Fibroblast of skin of left biceps (primary cell): ENCODE measurements at regions not wholly inside any gene's neighbourhood (a gene's known extent, or its start where the extent isn't known, plus 50 kb on each side); places are given as distances from the start of the nearest gene placed in this dataset.

Experiments
- DNase-seq, 2 experiments: peaks; one replicate each; pipeline ENCODE4 v3.0.0-alpha.2; 2013; ENCODE audit warnings: low read depth in 2 of 2

DNA sequence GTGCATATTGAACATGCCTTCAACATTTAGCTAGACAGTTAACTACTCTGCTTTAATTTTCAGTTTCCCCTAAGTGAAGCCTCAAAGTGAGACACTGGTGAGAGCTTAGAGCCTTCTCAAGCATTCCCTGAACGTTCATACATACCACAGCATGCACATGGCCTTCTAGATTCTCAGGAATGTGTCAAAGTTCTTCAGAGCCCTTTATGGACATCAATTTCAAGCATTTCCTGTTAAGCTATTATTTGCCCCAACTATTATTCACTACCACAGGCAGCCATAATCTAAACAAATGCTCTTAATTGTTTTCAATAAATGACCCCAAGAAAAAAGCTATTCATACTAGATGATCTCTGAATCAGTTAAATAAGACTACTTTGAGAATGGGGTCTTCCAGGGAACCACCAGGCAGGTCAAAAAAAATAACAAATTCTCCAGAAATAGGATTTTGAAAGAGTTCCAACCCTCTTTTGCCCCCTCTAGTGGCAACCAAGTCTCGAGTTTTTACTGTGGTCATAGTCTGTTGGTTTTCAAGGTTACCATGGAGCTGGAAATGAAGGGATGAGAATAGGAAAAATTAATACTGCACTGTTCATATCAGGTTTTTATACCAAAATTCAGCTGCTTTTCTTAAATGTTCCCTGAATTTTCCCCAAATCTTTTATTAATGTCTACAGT is 235.4 kb downstream of the RAB28 start:
- DNase-seq = no peak

DNA sequence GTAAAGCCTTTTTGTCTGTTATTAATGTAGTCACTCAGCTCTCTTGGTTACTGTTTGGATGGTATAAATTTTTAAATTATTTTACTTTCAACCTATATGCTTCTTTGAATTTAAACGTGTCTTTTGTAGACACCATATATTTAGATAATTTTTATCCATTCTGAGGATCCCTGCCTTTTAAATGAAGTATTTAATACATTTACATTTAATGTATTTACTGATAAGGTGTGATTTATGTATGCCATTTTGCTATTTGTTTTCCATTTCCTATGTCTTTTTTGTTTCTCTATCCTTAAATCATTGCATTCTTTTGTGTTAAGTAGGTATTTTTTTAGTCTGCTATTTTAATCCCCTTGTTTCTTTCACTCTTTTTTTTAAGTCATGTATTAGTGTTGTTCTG is 238.0 kb downstream of the RAB28 start:
- DNase-seq = no peak

DNA sequence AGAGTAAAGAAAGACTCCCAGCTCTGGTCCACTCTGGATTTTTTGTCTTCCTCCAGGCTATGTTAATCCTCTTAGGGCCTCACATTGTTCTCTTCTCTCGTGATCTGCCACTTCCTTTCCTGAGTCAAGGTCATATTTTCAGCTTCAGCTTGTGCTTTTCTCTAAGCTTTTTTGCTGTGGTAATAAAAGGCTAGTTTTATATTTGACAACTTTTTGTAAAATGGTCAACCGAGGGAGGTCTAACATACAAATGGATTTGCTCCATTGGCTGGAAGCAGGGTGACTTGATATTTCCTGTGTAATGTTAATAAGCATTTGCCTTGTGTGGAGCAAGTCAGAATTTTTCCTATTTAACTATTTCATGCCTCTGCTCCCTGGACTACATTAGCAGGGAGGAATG is 239.7 kb downstream of the RAB28 start:
- DNase-seq = no peak

DNA sequence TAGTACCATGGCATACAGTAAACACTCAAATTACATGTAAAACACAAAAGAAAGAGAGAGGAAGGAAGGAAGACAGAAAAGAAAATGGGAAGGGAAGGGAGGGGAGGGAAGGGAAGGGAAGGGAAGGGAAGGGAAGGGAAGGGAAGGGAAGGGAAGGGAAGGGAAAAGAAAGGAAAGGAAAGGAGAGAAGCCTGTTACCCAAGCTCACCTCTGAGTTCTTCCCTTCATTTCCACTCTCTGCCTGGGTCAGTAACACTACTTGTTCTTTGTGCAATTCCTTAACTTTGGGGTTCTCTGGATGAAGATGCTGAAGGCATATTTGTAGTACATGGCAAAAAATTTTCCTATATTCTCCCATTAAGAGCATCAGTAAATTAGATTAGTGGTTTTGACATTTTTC is 241.0 kb downstream of the RAB28 start:
- DNase-seq = no peak

DNA sequence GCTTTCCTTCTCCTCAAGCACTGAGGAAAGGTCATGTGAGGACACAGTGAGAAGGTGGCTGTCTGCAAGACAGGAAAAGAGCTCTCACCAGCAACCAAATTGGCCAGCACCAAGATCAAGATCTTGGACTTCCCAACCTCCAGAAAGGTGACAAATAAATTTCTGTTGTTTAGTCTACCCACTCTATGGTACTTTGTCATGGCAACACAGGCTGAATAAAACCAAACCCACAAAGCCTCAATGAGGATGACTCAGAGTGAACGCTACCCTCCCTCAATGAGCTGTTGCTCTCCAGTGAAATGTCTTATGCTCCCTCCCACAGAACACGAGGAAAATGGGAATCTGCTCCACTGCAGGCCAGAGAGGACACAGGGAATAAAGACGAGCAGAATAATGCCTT is 244.1 kb downstream of the RAB28 start:
- DNase-seq = no peak

DNA sequence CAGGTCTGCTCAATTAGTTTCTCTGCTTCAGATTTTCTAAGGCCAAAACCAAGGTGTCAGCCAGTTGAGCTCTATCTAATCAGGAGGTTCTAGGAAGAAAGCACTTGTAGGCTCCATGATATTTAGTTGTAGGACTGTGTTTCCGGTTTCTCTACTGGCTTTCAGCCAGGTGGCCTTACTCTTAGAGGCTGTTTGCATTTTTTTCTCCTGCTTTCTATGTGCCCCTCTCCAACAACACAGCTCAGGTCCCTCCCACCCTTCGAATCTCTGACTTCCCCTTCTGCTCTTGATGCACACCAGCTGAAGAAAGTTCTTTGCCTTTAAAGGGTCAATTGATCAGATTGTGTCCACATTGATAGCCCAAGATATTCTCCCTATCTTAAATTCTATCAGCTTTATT is 245.2 kb downstream of the RAB28 start:
- no peak for DNase-seq

DNA sequence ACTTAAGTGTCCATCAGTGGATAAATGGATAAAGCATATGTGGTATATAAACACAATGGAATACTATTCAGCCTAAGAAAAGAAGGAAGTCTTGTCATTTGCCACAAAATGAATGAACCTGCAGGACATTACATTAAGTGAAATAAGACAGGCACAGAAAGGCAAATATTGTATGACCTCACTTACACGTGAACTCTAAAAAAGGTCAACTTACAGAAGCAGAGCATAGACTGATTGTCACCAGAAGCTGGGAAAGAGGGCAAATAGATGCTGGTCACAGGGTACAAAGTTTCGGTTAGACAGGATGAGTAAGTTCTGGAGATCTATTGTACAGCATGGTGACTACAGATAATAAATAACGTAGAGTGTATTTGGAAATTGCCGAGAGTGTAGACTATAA is 247.7 kb downstream of the RAB28 start:
- DNase-seq = no peak

DNA sequence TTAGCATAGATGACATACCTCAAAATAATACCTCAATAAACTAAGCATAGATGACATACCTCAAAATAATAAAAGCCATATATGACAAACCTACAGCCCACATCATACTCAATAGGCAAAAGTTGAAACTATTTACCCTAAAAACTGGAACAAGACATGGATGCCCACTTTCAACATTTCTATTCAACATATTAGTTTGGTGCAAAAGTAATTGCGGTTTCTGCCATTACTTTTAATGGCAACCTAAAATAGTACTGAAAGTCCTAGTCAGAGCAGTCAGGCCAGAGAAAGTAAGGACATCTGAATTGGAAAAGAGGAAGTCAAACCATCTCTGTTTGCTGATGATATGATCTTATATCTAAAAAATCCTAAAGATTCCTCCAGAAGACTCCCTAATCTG is 250.4 kb downstream of the RAB28 start:
- no peak for DNase-seq

DNA sequence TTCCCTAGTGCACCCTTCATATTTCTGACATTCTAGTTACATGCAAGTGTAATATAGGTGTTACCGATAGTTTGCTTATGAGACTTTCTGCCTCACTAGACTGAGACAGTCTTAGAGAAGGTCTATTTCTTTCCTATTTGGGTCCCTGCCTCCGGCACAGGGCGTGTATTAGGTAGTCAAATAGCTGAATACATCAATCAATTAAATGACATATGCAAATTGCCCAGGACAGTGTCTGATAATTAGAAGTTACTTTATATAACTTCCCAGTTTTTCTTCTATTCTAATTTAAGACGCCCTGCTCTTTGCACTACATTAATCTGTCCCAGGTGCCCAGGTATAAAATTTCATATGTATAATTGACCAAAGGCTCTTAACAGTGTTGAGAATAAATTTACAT is 264.2 kb downstream of the RAB28 start:
- no peak for DNase-seq

DNA sequence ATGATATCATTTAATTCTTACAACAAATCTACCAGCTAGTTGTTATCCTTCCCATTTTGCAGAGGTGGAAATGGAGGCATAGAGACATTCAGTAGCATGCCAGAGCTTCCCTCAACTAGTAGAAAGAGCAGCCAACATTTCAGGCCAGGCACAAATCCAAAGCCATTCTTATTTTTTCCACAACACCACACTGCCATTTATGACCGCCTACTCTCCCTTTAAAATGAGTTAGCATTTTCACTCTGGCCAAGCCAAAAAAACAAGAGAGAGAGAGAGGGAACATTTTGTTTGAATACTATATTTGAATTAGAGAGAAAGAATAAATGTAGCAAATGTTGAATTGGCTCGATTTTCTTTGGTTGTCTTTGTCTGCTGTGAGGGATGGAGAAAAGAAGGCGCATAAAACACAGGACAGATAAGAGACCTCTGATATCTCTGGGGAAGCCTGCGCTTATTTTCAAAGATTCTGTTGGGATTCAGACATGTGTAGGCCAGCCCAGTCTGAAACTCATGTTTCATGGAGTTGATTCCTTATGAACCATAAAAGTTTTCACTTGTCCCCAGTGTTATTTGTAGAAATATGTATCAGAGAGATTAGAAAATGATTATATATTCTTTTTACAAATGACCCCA is 265.7 kb downstream of the RAB28 start:
- DNase-seq = no peak

DNA sequence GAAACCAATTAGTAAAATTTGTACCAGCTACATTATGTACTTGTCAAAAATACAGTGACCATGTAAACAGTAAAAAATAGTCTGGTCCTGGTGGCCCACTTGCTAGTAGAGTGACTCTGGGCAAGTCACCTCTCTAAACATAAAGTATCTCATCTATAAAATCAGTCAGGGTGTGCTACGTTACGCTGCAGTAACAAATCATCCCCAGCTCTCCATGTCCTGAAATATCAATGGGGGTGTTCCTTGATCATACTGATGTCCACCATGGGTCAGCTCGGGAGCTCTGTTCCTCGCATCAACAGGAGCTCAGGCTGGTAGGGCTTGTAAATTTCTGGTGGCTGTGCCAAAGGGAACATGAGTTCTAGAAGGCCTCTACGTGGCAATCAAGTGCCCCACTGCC is 268.6 kb downstream of the RAB28 start:
- no peak for DNase-seq

DNA sequence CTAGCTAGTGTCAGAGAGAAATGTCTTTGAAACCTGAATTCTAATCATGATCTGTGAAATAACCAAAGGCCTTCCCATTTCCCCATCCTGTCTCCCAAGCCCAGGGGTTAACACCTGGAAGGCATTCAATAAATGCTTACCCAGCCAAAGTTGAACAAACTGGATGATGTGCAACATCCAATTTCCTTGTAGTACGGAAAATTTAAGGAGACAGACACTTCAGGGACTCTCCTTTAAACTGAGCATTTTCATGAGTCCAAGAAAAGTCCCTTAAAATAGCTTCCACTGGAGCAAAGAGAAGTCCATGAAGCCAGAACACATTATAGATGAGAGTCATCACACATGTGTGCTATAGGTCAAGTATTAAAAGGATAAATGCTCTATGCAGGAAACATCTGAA is 271.2 kb downstream of the RAB28 start:
- no peak for DNase-seq

DNA sequence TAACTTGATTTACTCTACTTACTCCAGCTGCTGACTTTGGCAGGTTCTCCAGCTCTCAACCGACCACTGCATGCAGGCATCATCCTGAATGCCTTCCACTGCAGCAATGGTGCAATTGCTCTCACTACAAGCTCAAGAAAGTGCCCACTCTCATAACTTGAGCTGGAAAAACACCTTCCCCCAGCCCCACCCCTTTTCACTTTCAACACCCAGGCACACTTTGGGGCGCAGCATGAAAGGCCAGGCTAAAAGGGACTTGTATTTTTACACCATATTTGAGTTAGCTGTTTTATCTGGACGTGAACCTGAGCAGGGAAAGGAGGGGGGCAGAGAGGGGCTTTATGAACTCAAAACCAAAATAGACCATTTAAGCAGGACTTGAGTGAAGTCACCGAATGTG is 274.5 kb downstream of the RAB28 start:
- no peak for DNase-seq

DNA sequence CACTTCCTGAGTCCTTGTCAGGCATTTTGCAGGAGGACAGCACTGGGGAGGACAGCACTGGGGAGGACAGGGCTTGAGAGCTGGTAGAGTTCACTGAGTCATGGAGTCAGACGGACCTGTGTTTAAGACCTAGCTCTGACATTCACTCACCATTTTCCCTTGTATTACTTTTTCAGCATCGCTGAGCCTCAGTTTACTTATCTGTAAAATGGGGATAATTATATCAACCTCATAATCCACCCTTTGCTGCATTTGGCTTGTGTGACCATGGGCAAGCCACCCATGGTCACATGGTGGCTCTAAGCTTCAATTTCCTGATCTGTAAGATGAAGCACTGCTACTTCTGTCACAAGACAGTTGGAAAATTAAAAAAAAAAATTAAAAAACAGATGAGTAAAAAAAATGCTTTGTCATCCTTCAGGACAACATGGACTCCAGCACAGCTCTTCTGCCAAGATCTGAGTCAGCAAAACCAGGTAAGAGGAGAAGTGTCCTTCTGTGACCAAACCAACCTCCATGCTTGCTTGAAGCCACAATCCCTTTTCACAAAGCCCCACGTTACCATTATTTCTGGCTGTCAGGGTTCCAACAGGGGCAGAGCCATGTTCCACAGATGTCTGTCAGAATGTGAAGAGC is 275.5 kb downstream of the RAB28 start:
- DNase-seq = no peak

DNA sequence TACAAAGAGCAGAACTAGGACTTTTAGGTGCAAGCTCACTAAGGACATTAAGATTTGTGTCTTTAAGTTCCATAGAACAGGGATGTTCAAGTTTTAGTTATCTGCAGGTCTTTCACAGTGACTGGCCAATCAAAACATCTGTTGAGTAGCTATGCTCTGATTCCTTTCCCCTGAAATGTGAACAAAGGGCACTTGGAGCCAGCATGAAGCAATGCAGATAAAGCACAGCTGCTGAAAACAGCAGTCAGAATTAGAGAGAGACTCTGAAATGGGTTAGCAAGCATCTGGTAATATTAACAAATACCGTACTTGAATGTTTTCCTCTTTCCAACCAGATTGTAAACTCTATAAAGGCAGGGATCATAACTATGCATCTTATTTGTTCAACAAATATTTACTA is 276.9 kb downstream of the RAB28 start:
- DNase-seq = no peak

DNA sequence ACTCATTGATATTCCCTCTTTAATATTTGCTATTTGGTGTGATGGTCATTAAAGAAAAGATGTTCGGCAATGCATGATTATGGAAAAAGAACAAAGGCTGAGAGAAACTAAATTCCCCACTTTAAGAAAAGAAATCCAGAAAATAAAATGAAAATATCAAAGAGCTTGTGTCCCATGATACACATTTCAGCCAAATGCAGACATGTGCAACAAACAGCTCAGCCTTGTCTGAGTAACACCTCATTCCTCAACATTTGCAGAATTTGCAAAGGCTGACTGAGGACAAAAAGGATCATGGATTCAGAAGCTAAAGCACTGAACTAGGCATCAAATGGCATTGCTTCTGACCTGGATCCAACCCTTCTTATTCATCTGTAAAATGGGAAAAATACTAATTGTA is 281.0 kb downstream of the RAB28 start:
- DNase-seq = no peak

DNA sequence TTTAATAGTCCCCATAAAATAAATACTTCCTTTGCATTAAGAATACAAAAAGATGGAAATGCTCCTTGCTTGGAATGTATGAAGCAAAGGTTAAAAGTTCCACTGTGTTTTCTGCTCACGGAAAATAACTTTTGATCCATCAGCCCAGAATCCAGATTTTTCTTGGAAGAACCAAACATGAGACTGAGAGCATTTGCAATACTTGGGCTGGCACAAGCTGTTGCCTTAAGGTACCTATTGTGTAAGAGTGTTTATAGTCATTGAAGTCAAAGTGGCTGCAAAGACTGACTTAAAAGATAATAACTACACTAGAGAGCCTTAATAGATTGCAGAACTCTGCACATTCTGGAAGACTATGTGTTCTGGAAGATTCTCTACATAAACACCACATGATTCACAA is 281.4 kb downstream of the RAB28 start:
- no peak for DNase-seq

DNA sequence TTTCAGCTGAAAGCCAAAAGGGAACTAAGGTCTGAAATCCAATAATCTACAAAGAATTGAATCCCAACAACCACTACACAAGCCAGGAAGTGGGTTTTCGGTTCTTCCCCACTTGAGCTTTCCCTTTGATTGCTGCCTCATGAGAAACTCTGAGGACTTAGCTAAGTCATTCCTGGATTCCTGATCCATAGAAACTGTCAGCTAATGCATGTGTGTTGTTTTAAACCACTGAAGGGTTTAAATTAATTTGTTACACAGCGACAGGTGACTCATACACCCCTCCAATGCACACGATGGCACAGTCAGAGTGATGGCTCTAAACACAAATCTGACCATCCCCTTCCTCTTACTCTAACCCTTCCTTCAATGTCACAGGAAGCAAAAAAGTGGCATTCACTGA is 282.9 kb downstream of the RAB28 start:
- DNase-seq = no peak

DNA sequence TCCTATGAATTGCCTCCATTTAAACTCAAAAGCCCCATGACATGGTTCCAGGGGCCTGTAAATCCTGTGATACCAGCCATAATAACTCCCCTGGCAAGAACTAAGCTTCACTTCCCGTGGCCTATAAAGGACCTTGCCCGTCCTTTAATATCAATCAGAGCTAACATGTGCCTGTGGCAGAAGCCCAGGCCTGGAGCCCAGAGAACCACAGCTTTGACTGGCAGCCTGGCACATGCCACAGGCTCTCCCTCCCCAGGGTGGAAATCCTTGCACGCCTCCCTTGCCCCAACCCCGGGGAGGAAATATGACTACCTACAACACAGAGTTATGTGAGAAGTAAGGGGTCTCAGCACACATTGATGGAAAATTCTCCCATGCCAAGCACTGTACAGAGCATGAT is 287.4 kb downstream of the RAB28 start:
- DNase-seq = no peak

DNA sequence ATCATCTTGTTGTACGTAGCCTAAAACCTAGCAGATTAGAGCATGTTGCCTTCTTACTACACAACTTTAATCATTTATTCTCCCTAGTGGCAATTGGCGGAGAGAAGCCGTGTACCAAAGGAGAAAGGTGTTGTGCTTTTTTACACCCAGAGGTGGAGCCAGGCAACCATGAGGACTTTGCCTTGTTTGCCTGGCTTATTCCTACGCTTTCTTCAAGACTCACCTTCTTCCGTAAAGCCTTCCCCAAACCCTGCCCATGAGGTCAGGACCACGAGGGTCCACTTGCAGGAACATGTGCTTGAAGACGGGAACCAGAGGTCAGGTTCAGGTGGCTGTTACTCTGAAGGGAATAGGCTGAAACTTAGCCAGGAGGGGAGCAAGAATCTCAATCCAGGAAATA is 290.5 kb downstream of the RAB28 start:
- no peak for DNase-seq

DNA sequence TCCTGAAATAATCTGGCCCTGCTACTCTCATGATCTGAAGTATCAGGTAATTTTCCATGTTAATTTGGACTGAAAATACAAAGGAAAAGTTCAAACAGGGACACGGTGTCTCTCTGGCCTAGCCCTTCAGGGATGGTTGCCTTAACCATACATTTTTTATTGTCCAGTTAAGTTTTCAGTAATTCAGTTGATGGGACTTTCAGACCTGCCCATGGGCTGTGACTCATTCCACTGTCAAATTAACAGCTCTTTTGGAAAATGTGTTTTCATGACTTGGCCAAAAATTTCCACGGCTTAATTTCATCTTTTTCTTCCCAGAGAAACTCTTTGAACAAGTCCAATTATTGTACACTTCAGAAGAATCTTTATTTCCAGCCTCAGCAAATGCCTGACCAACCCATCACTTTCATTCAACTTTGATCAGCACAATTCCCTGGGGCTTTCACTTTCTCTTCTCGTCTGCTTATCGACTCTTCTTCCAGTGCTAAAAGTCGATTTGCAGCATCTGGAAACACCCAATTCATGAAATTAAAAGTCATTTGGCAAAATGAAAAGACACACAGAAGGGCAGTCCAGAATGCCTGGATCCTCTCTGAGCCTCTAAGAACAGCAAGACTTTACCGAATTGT is 293.9 kb downstream of the RAB28 start:
- DNase-seq = no peak

DNA sequence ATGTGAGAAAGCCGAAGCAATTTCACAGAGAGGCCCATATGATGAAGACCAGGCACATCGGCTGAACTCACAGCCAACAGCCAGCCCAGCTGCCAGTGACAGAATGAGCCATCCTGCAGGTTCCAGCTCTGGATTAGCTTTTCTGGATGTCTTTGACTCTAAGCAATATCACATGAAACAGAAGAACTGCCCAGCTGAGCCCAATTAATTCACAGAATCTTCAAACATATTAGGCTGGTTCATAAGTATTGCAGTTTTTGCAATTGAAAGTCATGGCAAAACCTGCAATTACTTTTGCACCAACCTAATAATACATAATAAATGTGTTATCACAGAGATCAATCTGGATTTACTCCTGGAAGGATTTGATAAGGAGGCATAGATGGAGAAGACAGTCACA is 299.9 kb downstream of the RAB28 start:
- no peak for DNase-seq

DNA sequence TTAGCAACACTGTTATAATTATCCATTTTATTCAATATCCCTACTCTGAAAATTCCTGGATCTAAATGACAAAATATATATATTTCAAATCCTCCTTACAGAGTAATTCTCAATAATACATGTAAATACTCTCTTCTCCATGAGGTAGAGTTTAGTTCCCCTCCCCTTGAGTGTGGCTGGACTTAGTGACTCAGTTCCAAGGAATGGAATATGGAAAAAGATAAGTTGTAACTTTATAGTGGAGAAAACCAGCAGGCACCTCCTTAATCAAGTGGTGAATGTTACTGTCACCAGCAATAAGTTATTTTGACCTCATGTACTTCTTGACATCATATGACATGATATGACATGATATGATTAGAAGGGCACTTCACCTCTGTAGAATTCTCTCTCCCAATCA is 302.0 kb downstream of the RAB28 start:
- no peak for DNase-seq
